Gastrocnemius medialis (tissue), 4 donors: ENCODE measurements at regions not wholly inside any gene's neighbourhood (a gene's known extent, or its start where the extent isn't known, plus 50 kb on each side); places are given as distances from the start of the nearest gene placed in this dataset.

Experiments used
- POLR2A ChIP-seq, 2 donors: fragments of 450-650 bp; IDR thresholded peaks; one replicate each; pipeline ENCODE4 v1.6.1; 2017; ENCODE audit warnings: antibody characterized with exemption in 2 of 2, mild to moderate bottlenecking in 2 of 2, moderate library complexity in 2 of 2
- TF ChIP-seq, protein P1 (sequence below), 5 experiments: fragments of 450-650 bp in 3 of 5; fragments of 200-600 bp in 2 of 5; sonication (generic) in 2 of 5; IDR thresholded peaks in 4 of 5; conservative IDR thresholded peaks in 1 of 5; 1 replicate in 4 of 5; 2 replicates in 1 of 5; pipeline ENCODE4 v1.5.1; 2016 to 2019; ENCODE audit warnings: antibody characterized with exemption in 5 of 5, mild to moderate bottlenecking in 3 of 5, moderate library complexity in 3 of 5

DNA sequence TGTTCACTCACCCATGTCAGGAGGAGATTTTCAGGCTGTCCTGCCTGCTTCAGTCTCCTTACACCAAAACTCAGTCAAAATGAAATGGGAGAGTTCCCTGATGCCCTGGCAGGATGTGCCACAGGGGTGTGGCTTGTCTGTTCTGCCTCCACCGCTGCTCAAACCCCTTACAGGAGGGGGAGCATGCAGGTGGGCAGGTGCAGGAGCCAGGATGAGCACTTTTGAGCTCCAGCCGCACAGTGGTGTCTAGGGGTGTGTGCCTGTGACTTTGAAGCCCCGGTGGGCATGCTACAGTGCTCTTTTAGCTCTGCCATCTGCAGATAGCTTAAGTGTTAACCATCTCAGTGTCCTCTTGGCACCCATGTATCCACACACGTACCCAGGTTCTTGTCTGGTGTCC, 71.9 kb upstream of the IPO5 start:
- TF ChIP-seq, protein P1, sequence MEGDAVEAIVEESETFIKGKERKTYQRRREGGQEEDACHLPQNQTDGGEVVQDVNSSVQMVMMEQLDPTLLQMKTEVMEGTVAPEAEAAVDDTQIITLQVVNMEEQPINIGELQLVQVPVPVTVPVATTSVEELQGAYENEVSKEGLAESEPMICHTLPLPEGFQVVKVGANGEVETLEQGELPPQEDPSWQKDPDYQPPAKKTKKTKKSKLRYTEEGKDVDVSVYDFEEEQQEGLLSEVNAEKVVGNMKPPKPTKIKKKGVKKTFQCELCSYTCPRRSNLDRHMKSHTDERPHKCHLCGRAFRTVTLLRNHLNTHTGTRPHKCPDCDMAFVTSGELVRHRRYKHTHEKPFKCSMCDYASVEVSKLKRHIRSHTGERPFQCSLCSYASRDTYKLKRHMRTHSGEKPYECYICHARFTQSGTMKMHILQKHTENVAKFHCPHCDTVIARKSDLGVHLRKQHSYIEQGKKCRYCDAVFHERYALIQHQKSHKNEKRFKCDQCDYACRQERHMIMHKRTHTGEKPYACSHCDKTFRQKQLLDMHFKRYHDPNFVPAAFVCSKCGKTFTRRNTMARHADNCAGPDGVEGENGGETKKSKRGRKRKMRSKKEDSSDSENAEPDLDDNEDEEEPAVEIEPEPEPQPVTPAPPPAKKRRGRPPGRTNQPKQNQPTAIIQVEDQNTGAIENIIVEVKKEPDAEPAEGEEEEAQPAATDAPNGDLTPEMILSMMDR (IDR thresholded peaks at IDR 0.05 in 4 of 5, conservative IDR thresholded peaks at IDR 0.05 in 1 of 5): no peak
- no peak for TF ChIP-seq POLR2A (IDR thresholded peaks at IDR 0.05)
